NCI-H226 (cell line): ENCODE measurements at regions not wholly inside any gene's neighbourhood (a gene's known extent, or its start where the extent isn't known, plus 50 kb on each side); places are given as distances from the start of the nearest gene placed in this dataset.

ENCODE experiments used
- DNase-seq: peaks from one replicate; pipeline ENCODE4 v3.0.0-alpha.2; 2015

DNA sequence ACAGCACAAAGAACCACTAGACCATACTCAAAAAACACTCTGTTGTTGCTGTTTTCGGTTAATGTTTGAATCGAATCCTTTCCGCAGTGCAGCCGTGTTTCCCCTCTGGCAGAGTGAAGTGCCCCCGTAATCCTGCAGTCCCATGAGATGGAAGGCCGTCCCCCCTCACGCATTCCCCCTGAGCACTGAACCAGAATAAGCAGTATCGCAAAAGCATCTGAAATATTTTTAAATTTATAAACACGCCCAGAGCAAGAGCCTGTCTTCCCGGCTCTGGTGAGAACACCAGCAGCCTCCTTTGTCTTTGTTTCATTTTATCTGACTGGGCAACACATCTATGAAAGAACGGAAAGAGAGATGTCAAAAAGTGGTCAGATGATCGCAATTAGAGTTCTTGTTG, 121.0 kb upstream of the ADAMTS18 start:
- DNase-seq: no peak

DNA sequence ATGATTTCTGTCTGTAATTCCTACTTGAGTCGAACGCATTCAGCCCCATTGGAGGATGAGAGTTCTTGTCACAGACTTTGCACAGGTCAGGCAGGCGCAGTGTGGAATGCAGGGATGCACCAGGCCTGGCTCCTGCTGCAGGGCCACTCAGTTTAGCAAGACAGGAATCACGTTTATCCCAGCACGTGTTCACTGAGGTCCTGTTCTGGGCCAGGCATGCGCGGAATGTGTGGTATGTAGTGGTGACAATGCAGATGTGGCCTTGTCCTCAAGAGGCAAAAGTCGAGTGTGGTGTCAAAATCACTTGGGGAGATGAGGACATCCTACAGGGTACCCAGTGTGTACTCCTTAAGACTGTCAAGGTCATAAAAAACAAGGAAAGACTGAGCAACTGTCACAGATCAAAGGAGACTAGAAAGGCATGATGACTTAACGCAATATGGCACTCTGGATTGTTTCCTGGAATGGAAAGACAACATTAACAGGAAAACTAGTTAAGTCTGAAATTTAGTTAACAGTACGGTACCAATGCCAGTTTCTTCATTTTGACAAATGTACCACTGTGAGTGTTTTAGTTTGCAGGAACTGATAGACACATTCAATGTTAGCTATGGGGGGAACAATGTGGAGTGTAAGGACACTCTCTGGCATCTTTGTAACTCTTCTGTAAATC, 121.5 kb upstream of the ADAMTS18 start:
- DNase-seq: no peak

DNA sequence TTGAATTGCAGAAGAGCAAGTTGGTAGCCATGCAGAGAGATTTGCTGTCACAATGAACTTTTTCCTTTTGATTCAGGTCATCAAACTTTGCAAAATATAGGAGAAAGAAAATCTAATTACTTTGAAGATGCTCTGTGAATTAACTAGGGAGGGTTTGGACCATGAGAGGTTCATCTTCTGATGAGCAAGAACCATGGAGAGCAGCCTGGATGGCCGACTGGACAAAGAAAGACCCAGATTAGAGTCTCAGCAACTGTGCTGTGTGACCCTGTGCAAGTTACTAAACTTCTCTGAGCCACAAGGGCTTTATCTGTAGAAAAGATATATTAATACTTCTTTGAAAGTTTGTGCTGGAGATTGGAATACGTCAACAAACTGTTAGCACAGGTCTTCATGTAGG, 122.6 kb upstream of the ADAMTS18 start:
- DNase-seq: no peak

DNA sequence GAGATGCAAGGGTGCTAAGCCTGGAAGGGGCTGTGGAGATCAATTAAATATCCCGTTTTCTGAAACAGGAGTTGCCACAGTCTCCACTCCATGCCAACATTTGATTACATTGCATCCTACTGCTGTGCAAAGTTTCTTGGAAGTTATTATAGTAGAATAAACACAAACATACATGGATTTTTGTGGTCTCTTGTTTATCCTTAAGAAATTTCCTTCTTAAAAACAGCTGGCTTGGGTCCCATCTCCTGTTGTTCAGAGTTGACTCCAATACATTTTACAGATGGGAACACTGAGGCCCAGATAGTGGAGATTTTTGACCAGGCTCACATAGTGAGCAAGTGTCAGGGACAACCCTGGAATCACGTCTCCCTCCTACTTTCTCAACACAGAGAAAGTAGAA, 124.0 kb upstream of the ADAMTS18 start:
- DNase-seq: no peak

DNA sequence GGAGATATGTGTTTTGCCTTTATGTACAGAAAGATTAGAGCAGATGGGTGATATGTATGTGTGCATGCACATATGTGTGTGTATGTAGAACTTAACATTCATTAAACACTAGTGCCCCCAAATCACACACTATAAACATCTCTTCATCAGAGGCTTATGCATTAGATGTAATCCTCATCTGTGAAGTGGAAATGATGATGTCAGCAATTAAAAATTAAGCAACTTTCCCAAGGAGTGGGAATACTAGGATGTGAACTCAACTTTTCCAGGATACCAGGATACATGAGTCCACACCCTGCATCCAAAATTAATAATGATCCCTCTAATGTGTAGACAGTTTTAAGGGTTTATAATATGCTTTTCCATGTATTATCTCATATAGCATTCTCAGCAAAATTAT, 127.7 kb upstream of the ADAMTS18 start:
- no peak for DNase-seq

DNA sequence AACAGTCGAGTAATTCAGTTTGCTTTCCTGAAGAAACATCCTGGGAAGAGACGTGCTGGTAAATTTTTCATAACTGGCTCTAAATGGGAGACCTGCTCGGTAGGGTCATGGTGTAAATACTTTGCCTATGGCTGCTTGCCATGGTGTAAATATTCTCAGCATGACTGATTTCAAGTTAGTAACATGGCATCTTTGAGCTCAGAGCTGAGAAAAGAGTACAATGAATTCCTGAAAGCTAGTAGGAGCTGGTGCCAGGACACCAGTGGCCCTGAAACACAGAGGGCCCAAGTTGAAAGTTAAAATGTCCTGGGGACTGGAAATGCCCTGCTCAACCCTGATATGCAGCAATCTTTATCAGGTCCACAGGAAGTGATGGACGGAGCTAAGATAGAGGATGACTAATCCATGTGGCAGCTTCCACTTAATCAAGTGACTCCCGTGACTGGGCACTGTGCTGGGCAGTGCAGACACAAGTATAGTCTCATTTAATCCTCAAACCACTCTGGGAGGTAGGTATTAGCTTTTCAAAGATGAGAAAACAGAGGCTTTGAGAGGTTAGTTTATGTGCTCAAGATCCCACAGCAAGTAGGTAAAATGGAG, 130.1 kb upstream of the ADAMTS18 start:
- DNase-seq: peak; percentile 84

DNA sequence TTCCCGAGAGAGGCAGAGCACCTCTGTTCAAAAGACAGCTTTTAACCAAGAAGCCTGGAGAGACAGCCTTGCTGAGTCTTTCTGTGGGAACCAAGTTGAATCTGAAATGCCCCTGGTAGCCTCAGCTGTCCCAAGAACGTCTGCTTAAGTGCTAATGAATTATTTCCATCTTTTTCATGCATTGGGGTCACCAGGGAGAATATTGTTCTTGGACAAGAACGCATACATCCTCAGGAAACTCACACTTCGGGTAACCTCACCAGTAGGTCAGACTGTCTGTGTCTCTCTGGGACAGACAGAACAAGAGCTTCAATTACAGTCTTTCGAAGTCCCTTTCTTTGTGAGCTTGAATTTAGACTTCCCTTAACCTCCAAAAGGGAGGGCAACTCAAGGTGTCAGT, 134.6 kb upstream of the ADAMTS18 start:
- DNase-seq: no peak

DNA sequence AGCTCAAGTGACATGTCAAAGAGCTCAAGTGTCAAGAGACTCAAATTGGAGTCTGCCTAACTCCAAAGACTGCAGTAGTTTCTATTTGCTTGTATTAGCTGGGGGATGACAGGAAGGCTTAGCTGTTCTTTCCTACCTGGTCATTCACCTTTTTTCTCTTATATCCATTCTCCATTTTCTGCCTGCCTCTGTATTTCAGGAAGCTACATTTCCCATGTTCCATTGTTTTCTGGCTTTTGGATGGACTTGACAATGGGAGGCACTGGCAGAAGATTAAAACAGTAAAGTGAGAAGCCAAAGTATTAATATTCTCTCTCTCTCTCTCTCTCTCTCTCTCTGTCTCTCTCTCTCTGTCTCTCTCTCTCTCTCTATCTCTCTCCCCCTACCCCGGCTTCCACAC, 135.7 kb upstream of the ADAMTS18 start:
- no peak for DNase-seq

DNA sequence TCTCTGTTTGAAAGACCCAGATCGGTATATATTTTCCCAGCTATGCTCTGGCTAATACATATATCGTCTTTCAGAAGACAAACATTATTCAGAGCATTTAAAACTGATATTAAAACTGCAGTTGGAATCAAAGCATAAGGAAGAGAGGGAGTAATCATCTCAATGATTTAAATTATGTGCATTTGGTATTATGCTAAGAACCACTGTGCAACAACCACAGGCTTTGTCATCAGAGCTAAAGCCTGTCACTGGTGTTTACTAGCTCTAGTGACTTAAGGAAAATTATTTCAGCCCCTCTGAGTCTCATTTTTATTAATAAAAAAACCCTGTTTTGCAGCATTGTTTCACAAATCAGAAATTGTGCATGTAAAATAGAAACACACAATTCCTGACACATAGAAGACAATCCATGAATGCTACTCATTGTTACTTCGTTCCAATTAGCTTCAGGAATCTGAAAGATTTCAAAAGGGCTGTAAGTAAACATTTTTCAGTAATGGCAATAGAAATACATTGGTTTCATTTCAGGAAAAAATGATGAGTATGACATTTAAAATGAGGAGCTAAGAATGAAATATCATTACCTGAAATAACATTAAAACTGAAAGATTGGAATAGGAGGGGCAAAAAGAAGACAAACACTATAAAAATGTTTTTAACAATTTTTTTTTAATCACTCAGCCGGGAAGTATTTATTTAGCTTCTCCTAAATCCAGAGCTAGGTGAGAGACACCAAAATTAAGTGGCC, 136.5 kb upstream of the ADAMTS18 start:
- no peak for DNase-seq

DNA sequence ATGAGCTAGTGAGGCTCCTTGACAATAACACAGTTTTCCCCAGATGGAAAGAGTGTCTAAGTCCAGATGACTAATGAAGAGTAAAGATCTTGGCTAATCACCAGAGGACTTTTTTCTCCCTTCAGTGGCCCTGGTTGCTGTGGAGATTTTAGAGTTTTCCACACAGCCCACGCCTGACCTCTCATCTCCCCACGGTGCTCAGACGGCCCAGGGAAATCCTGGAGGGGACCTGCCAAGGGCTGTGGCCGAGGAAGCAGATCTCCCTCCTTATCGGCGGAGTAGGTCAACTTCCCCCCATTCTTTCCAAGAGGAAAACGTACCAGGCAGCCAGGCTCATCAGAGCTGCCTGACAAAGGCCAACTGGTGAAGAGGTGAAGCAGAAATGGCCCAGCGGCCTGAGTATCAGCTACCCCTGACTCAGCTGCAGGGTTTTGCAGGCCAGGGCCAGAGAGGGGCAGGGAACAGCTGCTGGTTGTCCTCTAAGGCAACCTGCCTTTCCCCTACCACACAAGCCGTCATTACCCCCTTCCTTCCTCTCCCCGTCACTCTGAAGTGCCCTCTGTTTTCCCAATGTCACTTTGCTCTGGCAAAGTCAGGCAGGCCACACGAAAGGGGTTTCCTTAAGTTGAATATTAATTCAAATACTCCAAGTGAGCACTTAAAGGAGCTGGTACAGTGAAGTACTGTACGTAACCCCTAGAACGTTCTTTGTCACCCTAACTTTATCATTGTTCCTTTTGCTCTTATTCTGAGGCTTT, 140.2 kb upstream of the ADAMTS18 start:
- no peak for DNase-seq

DNA sequence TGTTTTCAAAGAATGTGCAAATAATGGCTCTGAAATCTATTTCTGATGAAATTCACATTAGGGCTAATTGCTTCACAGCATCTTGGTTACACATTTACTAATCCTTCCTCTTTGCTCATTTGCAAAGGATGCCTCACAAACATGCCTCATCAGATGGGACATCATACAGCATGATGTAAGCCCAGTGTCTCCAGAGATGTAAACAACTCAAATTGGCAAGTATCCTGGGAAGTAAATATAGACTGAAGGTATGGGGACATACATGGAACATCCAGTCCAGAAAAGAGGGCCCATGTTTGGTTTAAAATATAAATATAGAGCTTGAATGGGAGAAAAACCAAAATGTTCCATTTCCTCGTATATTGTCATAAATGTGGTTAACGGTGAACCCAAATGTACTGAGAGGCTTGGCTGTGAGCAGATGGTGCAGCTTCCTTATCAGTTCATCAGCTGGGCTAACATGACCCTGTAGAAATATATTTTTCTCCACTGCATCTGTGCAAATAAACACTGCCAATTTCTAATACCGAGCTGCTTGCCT, 142.9 kb upstream of the NUDT7 start:
- DNase-seq: no peak

DNA sequence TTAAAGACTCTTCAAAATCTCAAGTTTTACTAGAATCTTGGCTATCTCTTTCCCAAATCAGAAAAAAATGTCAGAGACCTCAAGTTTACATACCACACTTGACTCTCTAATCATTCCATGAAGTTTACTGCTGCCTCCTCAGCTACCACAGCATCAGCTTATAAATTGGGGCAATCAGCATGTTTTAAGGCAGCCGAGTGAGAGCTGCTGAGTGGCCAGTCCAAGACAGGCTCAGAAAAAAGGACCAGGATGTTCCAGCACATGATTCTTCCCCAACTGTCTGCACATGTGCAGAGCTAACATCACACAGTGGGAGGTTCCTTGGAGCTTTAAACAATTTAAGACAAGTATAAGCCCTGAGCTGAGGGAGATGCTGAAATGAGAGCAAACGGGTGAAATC, 140.6 kb upstream of the NUDT7 start:
- DNase-seq: no peak

DNA sequence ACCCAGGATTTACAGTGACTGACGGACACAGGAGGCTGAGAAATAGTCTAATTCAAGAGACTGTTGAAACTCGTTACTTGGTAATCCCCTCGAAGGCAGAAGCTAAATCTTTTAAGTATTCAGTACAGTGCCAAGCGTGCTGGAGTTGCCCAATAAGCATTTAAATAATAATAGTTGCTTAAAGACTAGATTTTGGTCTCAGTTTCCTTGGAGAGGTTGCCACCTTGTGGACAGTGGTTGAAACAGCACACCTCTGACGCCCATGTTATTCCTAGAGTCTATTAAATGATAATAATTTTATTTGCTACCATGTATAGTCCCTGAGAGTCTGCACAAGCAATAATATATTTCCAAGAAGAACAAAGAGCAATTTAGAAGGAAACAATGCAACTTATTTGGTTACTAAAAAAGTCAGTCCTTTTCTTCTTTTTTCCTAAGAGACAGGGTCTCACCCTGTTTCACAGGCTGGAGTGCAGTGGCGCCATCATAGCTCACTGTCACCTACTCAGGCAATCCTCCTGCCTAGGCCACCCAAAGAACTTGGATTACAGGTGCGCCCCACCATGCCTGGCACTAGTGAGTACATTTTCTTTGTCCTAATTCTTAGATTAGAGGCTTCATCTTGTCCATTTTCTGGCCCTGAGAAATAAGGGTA, 138.0 kb upstream of the NUDT7 start:
- peak; percentile 22 for DNase-seq

DNA sequence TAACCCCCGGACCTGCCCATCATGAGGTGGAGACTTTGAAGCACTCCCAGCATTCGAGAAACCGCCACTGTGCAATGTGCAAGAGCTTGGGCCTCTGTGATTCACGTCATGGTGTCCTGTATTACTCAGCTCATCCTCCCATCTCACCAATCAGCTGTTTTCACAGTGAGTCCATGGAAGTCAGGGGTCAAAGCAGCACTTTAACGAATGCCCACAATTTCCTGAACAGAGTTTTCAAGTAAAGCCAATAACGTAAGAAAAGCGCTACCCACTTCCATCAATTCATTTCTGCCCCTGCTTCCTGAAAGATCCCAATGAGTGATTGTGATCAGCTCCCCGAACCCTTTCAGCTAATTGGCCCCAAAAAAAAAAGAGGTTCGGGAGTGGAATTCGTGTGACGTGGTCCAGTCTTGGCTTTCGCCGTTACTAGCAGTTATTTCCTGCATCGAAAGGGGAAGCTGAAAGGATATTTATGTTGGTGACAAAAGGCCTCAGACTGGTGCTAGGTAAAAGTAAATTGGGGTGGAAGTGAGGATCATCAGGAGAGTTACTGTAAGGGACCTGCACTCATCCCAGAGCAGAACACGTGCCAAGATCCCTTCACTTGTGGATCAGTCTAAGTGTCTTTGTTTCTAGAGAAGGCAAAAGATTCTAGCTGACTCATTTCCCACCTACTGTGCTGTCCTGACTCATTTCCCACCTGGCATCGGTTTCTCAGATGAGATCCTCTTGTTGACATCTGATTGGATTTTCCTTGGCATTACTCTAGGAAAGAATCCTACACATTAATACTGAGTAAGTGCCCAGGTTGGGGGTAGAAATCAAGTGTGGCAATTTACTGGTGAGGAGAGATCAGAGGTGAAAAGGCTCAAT, 136.7 kb upstream of the NUDT7 start:
- DNase-seq: peak; percentile 87

DNA sequence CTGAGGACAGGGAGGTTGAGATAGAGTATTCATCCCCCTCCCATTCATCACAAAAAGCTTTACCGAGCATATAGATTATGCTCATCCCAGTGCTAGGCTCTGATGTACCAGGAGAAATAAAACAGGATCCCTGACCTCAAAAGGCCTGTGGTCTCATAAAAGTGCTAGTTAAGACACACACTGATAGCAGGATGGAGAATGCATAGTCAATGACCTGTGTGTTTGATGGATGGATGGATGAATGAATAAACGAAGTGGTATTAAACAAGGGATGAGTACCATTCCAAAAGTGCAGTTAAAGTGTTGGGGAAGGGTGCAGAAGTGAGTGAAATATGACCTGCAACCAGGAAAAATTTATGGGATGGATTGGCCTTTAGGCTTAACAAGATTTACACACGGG, 133.9 kb upstream of the NUDT7 start:
- DNase-seq: no peak

DNA sequence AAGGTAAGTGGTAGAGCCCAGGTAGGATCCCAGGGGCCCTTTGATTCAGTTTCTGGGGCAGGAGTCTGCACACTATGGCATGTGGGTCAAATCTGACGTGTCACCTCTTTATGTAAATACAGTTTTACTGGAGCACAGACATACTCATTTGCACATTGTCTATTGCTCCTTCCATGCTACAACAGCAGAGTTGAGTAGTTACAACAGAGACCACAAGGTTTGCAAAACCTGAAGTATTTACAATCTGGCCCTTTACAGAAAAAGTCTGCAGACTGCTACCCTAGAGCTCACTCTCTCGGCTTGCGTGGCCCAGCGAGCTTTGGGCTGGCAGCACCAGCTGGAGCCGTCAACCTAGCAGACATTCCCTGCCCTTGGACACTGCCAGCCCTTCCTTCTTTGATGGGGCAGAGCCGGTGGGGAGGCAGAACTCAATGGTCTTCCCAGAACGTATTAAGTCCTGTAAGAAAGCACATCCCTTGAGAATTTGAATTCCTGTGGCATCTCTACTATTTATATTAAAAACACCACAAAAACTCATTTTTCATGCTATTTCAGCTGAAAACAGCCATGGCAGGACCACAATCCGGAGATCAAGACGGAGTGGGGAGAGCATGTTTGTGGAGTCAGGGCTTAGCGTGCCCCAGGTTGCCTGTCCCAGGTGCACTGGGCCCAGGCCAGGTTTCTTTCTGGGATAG, 133.1 kb upstream of the NUDT7 start:
- no peak for DNase-seq

DNA sequence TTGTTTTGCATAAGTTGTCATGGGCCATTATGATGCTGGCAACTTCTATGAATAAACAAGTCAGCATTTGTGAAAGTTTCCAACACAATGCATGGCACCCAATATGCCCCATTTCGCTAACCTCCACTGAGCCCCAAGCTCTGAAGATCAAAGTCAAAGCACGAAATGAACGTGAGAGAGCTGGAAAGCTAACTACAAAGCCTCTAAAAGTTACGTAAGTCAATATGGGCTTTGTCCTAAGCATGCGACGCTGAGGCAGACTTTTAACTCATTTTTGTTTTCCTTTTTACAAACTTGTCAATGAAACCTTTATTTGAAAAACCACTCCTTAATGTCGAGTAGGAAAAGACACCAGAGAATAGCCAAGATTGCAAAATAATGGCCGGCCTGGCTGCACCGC, 131.6 kb upstream of the NUDT7 start:
- no peak for DNase-seq

DNA sequence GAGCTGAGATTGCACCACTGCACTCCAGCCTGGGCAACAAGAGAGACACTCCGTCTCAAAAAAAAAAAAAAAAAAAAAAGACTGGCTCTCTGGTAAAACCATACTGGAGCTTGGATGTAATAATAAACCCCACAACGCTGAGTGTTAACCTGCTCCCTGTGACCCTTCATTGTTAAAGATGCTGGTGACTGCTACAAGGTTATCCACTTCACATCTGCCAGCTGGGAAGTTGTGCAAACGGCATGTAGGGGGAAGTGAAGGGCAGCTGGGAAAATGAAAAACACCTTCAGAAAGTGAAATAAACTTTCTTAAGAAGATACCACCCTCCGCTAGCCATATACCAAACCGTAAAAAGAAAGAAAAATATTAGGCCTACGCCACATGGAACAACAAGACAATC, 131.0 kb upstream of the NUDT7 start:
- DNase-seq: no peak

DNA sequence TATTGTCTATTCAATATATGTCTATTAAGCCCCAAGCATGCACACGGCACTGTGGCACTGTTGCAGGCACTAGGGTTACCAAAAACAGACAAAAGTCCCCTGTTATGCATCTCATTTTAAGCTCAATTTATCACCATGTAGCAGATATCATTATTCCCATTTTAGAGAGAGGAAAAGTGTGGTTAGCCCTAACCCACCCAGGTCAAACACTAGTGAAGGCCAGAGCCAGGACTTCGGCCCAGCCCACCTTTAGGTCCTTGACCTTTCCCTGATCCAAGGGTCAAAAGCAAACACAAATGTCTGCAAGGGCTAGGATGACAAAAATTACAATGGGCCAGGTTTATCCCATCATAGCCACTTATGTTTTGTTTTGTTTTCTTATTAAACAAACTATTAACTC, 130.3 kb upstream of the NUDT7 start:
- no peak for DNase-seq

DNA sequence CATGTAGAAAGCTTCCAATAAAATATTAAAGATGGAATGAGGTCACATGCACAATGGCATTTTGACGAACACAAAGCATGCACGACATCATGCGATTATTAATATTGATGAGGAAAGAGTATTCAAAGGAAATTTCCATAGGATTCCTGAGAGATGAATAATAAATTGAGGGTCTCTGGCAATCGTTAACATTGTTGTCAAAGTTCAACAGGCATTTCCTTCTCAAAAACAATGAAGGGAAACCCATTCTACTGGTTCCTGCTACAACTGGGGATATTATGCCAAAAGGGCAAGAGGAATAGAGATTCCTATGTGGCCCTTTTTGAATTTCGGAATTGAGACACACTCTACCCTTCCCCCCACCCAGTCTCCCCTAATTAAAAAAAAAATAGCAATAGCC, 128.3 kb upstream of the NUDT7 start:
- DNase-seq: no peak
